IPS-11a (cell line): ENCODE measurements at regions not wholly inside any gene's neighbourhood (a gene's known extent, or its start where the extent isn't known, plus 50 kb on each side); places are given as distances from the start of the nearest gene placed in this dataset.

Experiments used
- H3K4me3 ChIP-seq: one replicate; pipeline ENCODE4 v1.5.1; 2013; ENCODE audit warnings: low read depth, low read length, control low read depth

DNA sequence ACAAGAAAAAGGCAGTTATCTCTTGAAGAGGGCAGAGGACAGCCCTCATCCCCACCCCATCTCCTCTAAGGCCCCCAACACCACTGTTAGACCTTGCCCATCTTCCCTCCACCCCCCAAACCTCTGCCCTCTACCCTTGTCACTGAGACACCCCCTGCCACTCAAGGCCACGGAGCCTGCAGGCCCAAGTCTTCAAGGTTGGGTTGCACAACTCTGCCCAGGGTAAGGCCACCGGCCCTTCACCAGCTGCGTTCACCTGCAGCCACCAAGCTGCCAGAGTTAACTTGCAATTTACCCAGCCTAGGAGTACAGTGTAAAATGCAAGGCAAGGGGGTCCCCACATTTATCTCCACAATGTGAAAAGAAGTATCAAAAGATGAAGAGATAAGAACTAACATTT lies 128.7 kb upstream of the PKDCC start:
- no peak overlapping the region for H3K4me3 ChIP-seq

- H3K4me3 ChIP-seq, result no peak overlapping the region
Measured at GRCh38 chr2:41920181-41920580, 127.6 kb upstream of the PKDCC start.

DNA sequence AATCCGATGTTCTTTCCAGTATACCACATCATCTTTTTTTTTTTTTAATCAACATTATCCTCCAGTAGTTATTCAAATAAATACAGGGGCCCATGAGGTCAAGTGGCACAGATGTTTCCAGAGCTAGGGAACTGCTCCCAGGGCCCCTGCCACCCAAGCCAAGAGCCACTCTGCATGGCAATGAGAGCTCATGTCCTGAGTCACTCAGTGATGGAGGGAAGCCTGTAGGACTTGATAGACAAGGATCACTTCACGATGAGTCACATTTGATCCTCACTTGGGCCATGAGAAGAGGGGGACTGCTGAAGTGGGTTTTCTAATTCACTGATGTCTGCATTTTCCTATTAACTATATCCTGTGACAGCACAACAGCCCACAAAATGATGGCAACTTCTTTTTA lies 127.0 kb upstream of the PKDCC start:
- H3K4me3 ChIP-seq, result no peak overlapping the region

DNA sequence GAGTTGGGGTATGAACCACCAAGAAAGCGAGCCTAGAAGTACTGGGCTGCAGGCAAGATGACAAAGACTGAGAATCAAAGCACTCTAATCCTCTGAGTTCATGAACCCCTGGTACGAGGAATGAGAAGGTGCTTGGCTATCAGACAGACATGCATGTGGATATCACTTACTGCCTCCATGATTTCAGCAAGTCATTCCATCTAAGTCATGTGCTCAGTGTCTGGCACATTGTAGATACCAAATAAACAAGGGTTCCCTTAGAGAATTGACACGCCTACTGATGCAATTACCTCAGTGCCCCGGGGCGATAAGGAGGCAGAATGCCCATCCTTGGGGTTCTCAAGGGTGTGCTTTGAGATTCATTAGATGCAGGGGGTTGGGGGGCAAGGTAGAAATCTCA lies 125.6 kb upstream of the PKDCC start:
- no peak overlapping the region for H3K4me3 ChIP-seq

- no peak overlapping the region for H3K4me3 ChIP-seq
Measured at GRCh38 chr2:41923156-41923786, 124.5 kb upstream of the PKDCC start.

DNA sequence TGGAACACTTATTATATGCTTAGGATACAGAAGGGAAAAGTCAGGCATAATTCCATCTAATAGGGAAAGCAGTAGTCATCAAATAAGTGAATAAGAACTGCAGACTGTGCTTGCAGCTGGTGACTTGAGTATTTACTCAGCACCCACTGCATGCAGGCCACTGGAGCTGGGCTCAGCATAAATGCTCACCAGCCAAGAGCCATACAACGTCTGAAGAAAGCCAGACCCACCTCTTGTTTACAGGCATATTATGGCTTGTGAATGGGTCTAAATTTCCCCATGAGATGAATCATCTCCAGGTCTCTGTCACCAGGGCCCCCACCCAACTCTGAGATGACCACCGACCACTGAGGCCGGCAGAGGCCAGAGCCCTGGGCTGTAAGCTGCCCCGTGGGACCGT lies 123.8 kb upstream of the PKDCC start:
- H3K4me3 ChIP-seq, result no peak overlapping the region

- H3K4me3 ChIP-seq, result no peak overlapping the region
Measured at GRCh38 chr2:41924709-41925408, 123.0 kb upstream of the PKDCC start.

- no peak overlapping the region for H3K4me3 ChIP-seq
Measured at GRCh38 chr2:41925712-41926111, 122.1 kb upstream of the PKDCC start.

DNA sequence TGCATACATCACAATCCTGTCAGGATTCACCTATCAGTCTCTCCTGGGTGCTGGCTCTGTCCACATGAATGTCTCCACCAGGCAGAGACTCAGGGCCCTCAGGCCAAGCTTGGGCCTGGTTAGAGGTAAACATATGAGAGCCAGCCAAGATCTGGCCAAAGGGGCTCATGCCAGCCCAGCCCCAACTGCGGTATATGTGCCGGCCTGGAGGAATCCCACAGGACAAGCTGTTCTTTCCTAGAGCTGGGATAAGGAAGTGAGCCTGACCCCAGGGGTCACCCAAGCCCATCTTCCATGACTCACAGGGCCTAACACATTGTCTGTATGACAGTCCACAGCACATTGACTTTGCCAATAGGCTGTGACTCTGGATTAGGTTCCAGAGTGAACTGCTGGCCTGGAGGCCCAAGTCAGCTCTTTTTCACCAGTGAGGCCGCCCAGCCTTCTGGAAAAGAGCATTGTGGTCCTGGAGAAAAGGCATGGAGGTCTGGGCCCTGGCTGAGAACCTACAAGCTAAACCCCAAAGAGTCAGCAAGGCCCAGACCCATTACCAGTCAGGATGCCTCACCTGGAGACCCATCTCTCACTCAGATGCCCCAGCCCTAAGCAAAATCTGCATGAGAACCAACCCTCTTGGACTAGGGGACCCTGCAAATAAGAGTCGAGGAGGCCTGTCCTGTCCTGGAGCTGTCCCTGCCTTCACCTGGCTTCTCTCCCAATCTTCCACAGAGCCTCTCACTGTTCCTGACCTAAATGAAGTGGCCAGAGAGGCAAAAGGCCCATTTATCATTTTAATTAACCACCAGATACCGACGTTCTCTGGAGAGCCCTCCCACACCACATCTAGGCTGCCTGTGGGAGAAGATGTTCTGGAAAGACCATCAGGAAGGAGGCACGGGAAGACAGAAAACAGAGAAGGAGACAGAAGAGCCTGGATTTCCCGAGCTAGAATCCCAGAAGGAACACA lies 120.9 kb upstream of the PKDCC start:
- H3K4me3 ChIP-seq, result no peak overlapping the region

GRCh38 chr2:41927581-41928264 lies 120.1 kb upstream of the PKDCC start:
- H3K4me3 ChIP-seq, result no peak overlapping the region

DNA sequence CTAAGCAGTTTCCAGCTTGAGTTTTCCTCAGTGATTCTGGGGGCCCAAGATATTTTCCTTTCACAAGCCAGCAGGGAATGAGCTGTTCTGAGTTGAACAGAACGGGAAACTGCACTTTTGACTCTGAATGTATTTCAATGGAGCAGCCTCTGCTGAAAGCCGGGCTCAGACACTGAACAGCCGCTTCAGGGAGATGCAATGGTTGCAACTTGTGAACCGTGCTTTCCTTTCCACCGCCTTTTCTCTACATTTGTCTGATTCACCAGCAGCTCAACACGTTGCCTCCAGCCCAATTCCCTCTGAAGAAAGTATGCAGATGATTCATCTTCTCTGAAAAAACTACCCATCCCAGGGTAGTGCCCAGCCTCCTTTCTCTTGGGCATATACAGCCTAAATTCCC lies 119.3 kb upstream of the PKDCC start:
- no peak overlapping the region for H3K4me3 ChIP-seq

DNA sequence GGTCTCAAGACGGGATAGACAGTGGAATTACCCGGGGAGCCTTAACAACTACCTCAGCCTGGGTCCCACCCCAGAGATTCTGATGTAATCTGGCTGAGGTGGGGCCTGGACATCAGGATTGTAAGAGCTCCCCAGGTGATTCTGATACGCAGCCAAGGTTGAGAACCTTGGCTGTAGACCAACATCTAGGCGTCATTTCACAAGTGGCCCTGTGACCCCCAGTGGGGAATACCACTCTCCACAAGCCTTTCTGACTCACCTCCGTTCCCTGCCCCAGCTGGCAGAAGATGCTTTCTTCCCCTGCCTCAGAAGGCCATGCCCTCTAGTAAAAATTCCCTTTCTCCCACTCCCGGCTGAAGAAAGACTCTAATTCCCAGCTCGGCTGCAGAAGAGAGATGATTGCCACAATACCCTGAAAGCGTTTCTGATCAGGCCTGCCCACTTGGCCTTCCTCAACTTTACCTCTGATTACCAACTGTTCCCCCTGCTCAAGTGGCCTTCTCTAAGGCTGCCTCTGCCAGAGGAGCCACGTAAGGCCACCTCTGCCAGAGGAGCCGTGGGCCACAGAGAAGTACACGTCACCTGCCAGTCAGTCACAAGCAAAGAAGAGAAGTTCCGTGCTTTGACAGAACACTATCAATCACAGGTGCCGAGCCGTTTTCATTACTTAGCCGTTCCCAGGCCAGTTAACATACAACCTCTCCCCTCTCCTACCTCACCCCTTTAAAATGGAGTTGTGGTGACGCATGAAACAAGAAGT lies 116.8 kb upstream of the PKDCC start:
- no peak overlapping the region for H3K4me3 ChIP-seq

- H3K4me3 ChIP-seq, result no peak overlapping the region
Measured at GRCh38 chr2:41932241-41933045, 115.4 kb upstream of the PKDCC start.

- H3K4me3 ChIP-seq, result no peak overlapping the region
Measured at GRCh38 chr2:41933046-41933420, 114.8 kb upstream of the PKDCC start.

GRCh38 chr2:41933585-41934320 lies 114.1 kb upstream of the PKDCC start:
- no peak overlapping the region for H3K4me3 ChIP-seq

DNA sequence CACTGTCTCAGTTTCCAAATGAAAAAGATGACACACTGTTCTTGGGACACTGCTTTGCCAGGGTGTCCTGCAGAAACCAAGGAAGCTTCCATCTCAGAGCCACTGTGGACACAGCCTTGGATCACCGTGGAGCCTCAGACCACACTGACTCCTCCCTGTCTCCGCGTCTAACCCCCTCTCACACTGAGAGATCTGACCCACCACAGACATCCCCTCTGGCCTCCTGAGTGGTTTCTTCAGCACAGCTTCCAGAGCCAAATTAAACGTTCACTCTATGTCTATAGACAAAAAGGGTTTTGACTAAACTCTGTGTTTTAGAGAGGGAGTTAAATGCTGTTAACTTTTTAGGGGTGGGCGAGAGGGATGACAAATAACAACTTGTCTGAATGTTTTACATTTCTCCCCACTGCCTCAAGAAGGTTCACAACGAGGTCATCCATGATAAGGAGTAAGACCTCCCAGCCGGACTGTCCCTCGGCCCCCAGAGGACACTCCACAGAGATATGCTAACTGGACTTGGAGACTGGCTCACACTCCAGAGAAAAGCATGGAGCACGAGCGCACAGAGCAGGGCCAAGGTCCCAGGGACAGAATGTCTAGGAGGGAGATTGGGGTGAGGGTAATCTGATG lies 113.4 kb upstream of the PKDCC start:
- no peak overlapping the region for H3K4me3 ChIP-seq

DNA sequence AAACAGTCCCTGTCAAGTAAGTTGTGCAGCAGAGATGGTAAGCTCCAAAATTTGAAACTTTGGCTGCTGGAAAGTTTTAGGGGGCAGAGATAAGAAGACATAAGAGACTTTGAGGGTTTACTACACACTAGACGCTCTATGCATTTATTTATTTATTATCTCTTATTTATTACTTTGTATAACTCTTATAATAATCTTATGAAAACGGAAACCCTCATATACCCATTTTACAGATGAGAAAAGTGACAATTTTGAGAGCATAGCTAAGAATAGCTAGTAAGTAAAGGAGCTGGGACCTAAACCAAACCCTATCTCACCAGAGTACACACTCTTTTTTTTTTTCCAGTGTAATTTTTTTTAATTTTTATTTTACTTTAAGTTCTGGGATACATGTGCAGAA lies 112.8 kb upstream of the PKDCC start:
- no peak overlapping the region for H3K4me3 ChIP-seq

DNA sequence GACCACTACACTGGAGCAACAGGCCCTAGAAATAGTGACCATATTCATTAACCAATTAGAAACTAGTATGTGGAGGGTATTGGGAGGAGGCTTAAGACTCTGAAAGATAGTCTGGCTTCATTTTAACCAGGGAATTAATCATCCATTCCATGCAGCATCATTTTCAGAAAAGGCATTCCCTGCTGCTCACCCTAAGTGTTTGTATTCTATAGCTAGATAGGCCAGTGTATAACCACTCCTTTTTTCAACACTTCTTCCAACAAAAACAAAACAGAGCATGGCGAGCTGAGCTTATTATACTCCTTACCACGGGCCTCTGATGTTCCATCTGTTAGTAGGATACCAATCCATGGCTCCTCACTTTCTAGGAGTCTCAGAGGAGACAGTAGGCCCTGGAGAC lies 112.0 kb upstream of the PKDCC start:
- H3K4me3 ChIP-seq, result no peak overlapping the region
